Keratinocyte (primary cell): ENCODE measurements at regions not wholly inside any gene's neighbourhood (a gene's known extent, or its start where the extent isn't known, plus 50 kb on each side); places are given as distances from the start of the nearest gene placed in this dataset.

Experiments
- DNase-seq: peaks from one replicate; pipeline ENCODE4 v3.0.0-alpha.2; 2011; ENCODE audit warnings: low read depth, missing footprints, low spot score
- FAIRE-seq: peaks from 2 replicates; lab custom pipeline; 2011; peaks lifted over from hg19 to GRCh38; lab: Jason Lieb, UNC
- H2AFZ ChIP-seq: 2 replicates; pipeline ENCODE4 v1.6.0; 2012; ENCODE audit warnings: low read length, control low read depth, inconsistent platforms; ENCODE audit not compliant: control insufficient read depth
- H3K27ac ChIP-seq: 2 replicates; pipeline ENCODE4 v1.5.1; 2011; ENCODE audit warnings: low read length; ENCODE audit not compliant: control insufficient read depth, insufficient read depth
- H3K27me3 ChIP-seq: 3 replicates; pipeline ENCODE4 v1.6.0; 2011; ENCODE audit warnings: low read length; ENCODE audit not compliant: control insufficient read depth, insufficient read depth; ENCODE audit errors: extremely low read depth
- H3K36me3 ChIP-seq, 2 experiments: 2 replicates in 1 of 2; 3 replicates in 1 of 2; pipeline ENCODE4 v1.5.1; 2011; ENCODE audit warnings: low read length in 2 of 2, mild to moderate bottlenecking in 1 of 2; ENCODE audit not compliant: control insufficient read depth in 2 of 2, insufficient read depth in 2 of 2; ENCODE audit errors: extremely low read depth in 1 of 2
- H3K4me1 ChIP-seq: 3 replicates; pipeline ENCODE4 v1.5.1; 2011; ENCODE audit warnings: low read length; ENCODE audit not compliant: control insufficient read depth, insufficient read depth; ENCODE audit errors: extremely low read depth
- H3K4me2 ChIP-seq: 3 replicates; pipeline ENCODE4 v1.6.0; 2011; ENCODE audit warnings: low read depth, low read length; ENCODE audit not compliant: control insufficient read depth, insufficient read depth; ENCODE audit errors: extremely low read depth
- H3K4me3 ChIP-seq, 3 experiments: fragments of 200-600 bp in 1 of 3; sonication (generic) in 1 of 3; 2 replicates in 2 of 3; 3 replicates in 1 of 3; pipeline ENCODE4 v1.5.1; 2011 to 2016; ENCODE audit warnings: low read length in 3 of 3, mild to moderate bottlenecking in 3 of 3, control low read depth in 2 of 3, inconsistent platforms in 1 of 3, low read depth in 1 of 3, mixed read lengths in 1 of 3, mixed run types in 1 of 3, moderate library complexity in 1 of 3; ENCODE audit not compliant: control insufficient read depth in 2 of 3, insufficient read depth in 2 of 3; ENCODE audit errors: extremely low read depth in 1 of 3
- H3K79me2 ChIP-seq: 2 replicates; pipeline ENCODE4 v1.6.0; 2012; ENCODE audit warnings: low read length; ENCODE audit not compliant: control insufficient read depth, insufficient read depth
- H3K9ac ChIP-seq: 3 replicates; pipeline ENCODE4 v1.6.0; 2011; ENCODE audit warnings: low read length; ENCODE audit not compliant: control insufficient read depth, insufficient read depth; ENCODE audit errors: extremely low read depth
- H3K9me1 ChIP-seq: 3 replicates; pipeline ENCODE4 v1.6.0; 2011; ENCODE audit warnings: low read length; ENCODE audit not compliant: control insufficient read depth, insufficient read depth; ENCODE audit errors: extremely low read depth
- H3K9me3 ChIP-seq: 2 replicates; pipeline ENCODE4 v1.5.1; 2012; ENCODE audit warnings: low read depth, low read length; ENCODE audit not compliant: control insufficient read depth
- H4K20me1 ChIP-seq: 3 replicates; pipeline ENCODE4 v1.6.0; 2011; ENCODE audit warnings: low read length; ENCODE audit not compliant: control insufficient read depth, insufficient read depth; ENCODE audit errors: extremely low read depth
- EZH2 ChIP-seq: IDR thresholded peaks from one replicate; pipeline ENCODE4 v1.6.1; 2012; ENCODE audit warnings: inconsistent platforms, mild to moderate bottlenecking, low read length, moderate library complexity
- dilution Hi-C: fragments of 300-500 bp; cut with MboI; formaldehyde crosslinking; loops from one replicate; pipeline ENCODE4 v1.7.0; 2020; ENCODE audit warnings: low sequenced_read_pairs; ENCODE audit not compliant: extremely low pct_ligation_motif_present
- TF ChIP-seq, protein P1 (sequence below), 3 experiments: IDR thresholded peaks in 1 of 3; conservative IDR thresholded peaks in 1 of 3; optimal IDR thresholded peaks in 1 of 3; 2 replicates in 2 of 3; 3 replicates in 1 of 3; pipeline versions ENCODE3 to v1.5.1; 2011; ENCODE audit warnings: low read length in 3 of 3, mild to moderate bottlenecking in 3 of 3, moderate library complexity in 2 of 3, control low read depth in 1 of 3, inconsistent platforms in 1 of 3; ENCODE audit not compliant: insufficient read depth in 2 of 3; ENCODE audit errors: extremely low read depth in 1 of 3

- Histone ChIP-seq H2AFZ (no peak overlapping the region), H3K4me1 (no peaks in the 10 kb centered on the region), H3K9me1 (no peaks in the 10 kb centered on the region), H3K27me3 (no peaks in the 10 kb centered on the region), H3K36me3 (no peaks in the 10 kb centered on the region), H3K9ac (no peak overlapping the region), H3K9me3 (peaks cover 4% of the 10 kb centered on the region), H3K79me2 (no peaks in the 10 kb centered on the region), H4K20me1 (no peaks in the 10 kb centered on the region), H3K4me3 (no peak overlapping the region), H3K27ac (no peak overlapping the region), H3K4me2 (no peak overlapping the region)
- no peak for TF ChIP-seq EZH2
- TF ChIP-seq, protein P1, sequence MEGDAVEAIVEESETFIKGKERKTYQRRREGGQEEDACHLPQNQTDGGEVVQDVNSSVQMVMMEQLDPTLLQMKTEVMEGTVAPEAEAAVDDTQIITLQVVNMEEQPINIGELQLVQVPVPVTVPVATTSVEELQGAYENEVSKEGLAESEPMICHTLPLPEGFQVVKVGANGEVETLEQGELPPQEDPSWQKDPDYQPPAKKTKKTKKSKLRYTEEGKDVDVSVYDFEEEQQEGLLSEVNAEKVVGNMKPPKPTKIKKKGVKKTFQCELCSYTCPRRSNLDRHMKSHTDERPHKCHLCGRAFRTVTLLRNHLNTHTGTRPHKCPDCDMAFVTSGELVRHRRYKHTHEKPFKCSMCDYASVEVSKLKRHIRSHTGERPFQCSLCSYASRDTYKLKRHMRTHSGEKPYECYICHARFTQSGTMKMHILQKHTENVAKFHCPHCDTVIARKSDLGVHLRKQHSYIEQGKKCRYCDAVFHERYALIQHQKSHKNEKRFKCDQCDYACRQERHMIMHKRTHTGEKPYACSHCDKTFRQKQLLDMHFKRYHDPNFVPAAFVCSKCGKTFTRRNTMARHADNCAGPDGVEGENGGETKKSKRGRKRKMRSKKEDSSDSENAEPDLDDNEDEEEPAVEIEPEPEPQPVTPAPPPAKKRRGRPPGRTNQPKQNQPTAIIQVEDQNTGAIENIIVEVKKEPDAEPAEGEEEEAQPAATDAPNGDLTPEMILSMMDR (optimal IDR thresholded peaks at IDR 0.05 in 1 of 3, IDR thresholded peaks at IDR 0.05 in 1 of 3, conservative IDR thresholded peaks at IDR 0.05 in 1 of 3; ENCODE audit: extremely low read depth in 1 of 3, insufficient read depth in 2 of 3, low read length in 3 of 3) = no peak
- no peak for FAIRE-seq
- no peak for DNase-seq
- dilution Hi-C loops = no loop called here
Observed at GRCh38 chr6:166068768-166069167, 98.9 kb downstream of the TBXT start.

- Histone ChIP-seq H3K79me2 (no peaks in the 10 kb centered on the region), H3K27ac (no peak overlapping the region), H3K4me3 (no peak overlapping the region), H2AFZ (no peak overlapping the region), H3K9ac (no peak overlapping the region), H3K27me3 (no peaks in the 10 kb centered on the region), H3K4me1 (no peaks in the 10 kb centered on the region), H3K4me2 (no peak overlapping the region), H3K9me1 (no peaks in the 10 kb centered on the region), H3K9me3 (no peaks in the 10 kb centered on the region), H3K36me3 (no peaks in the 10 kb centered on the region), H4K20me1 (no peaks in the 10 kb centered on the region)
- TF ChIP-seq, protein P1 (optimal IDR thresholded peaks at IDR 0.05 in 1 of 3, IDR thresholded peaks at IDR 0.05 in 1 of 3, conservative IDR thresholded peaks at IDR 0.05 in 1 of 3; ENCODE audit: extremely low read depth in 1 of 3, insufficient read depth in 2 of 3, low read length in 3 of 3) = no peak
- TF ChIP-seq EZH2 = no peak
- DNase-seq (no peak), FAIRE-seq (no peak)
- dilution Hi-C loops = no loop called here
Observed at GRCh38 chr6:166058064-166058739, 109.4 kb downstream of the TBXT start.
